Neuron (in vitro differentiated cells): ENCODE measurements at regions not wholly inside any gene's neighbourhood (a gene's known extent, or its start where the extent isn't known, plus 50 kb on each side); places are given as distances from the start of the nearest gene placed in this dataset.
"Not testable (repeated sequence)": the region's sequence is repeated elsewhere in the genome, so short reads cannot be mapped to it uniquely, and the experiment has no call there.

Experiments
- H2AFZ ChIP-seq: one replicate; pipeline ENCODE4 v1.6.1; 2013; ENCODE audit warnings: low read depth, mild to moderate bottlenecking, inconsistent platforms, low read length, moderate library complexity
- H3K27me3 ChIP-seq: one replicate; pipeline ENCODE4 v1.6.1; 2013; ENCODE audit warnings: low read length; ENCODE audit not compliant: insufficient read depth
- H3K36me3 ChIP-seq: one replicate; pipeline ENCODE4 v1.6.1; 2013; ENCODE audit warnings: low read length; ENCODE audit not compliant: insufficient read depth
- H3K4me1 ChIP-seq: one replicate; pipeline ENCODE4 v1.6.1; 2013; ENCODE audit warnings: low read length; ENCODE audit not compliant: insufficient read depth
- H3K4me3 ChIP-seq: 2 replicates; pipeline ENCODE4 v1.5.1; 2013; ENCODE audit warnings: mild to moderate bottlenecking, low read length, moderate library complexity
- H3K9me3 ChIP-seq: one replicate; pipeline ENCODE4 v1.6.1; 2013; ENCODE audit warnings: low read length

- Histone ChIP-seq H3K4me3 (no peak overlapping the region), H3K4me1 (no peaks in the 10 kb centered on the region), H3K36me3 (no peaks in the 10 kb centered on the region), H3K27me3 (no peaks in the 10 kb centered on the region), H3K9me3 (no peaks in the 10 kb centered on the region), H2AFZ (no peak overlapping the region)
These were observed 135.6 kb downstream of the TMEM168 start for GRCh38 chr7:112654322-112655216.

GRCh38 chr7:112665709-112666108 is 124.5 kb downstream of the TMEM168 start:
- Histone ChIP-seq H3K4me3 (no peak overlapping the region), H2AFZ (no peak overlapping the region), H3K27me3 (no peaks in the 10 kb centered on the region), H3K36me3 (no peaks in the 10 kb centered on the region), H3K4me1 (no peaks in the 10 kb centered on the region), H3K9me3 (no peaks in the 10 kb centered on the region)

GRCh38 chr7:112668561-112668960 is 121.6 kb downstream of the TMEM168 start:
- H3K36me3 ChIP-seq, result no peaks in the 10 kb centered on the region
- no peaks in the 10 kb centered on the region for H3K9me3 ChIP-seq
- H3K4me1 ChIP-seq, result no peaks in the 10 kb centered on the region
- H3K4me3 ChIP-seq, result no peak overlapping the region
- H3K27me3 ChIP-seq, result no peaks in the 10 kb centered on the region
- H2AFZ ChIP-seq, result no peak overlapping the region

- Histone ChIP-seq H3K9me3 (no peaks in the 10 kb centered on the region), H2AFZ (no peak overlapping the region), H3K4me3 (no peak overlapping the region), H3K36me3 (no peaks in the 10 kb centered on the region), H3K4me1 (no peaks in the 10 kb centered on the region), H3K27me3 (no peaks in the 10 kb centered on the region)
These were observed 120.9 kb downstream of the TMEM168 start for GRCh38 chr7:112669306-112669705.

GRCh38 chr7:112670193-112670592 is 120.0 kb downstream of the TMEM168 start:
- Histone ChIP-seq H3K36me3 (no peaks in the 10 kb centered on the region), H3K4me1 (no peaks in the 10 kb centered on the region), H2AFZ (no peak overlapping the region), H3K9me3 (no peaks in the 10 kb centered on the region), H3K27me3 (no peaks in the 10 kb centered on the region), H3K4me3 (no peak overlapping the region)

GRCh38 chr7:112678626-112679025 is 111.6 kb downstream of the TMEM168 start:
- H3K27me3 ChIP-seq, result peaks cover 2% of the 10 kb centered on the region
- no peak overlapping the region for H2AFZ ChIP-seq
- H3K36me3 ChIP-seq, result no peaks in the 10 kb centered on the region
- H3K4me1 ChIP-seq, result no peaks in the 10 kb centered on the region
- no peaks in the 10 kb centered on the region for H3K9me3 ChIP-seq
- no peak overlapping the region for H3K4me3 ChIP-seq

GRCh38 chr7:112689466-112690177 is 100.6 kb downstream of the TMEM168 start:
- H2AFZ ChIP-seq, H3K27me3 ChIP-seq, H3K4me3 ChIP-seq, H3K9me3 ChIP-seq, H3K36me3 ChIP-seq, H3K4me1 ChIP-seq: not testable (repeated sequence)

- Histone ChIP-seq H3K4me1 (no peaks in the 10 kb centered on the region), H3K36me3 (no peaks in the 10 kb centered on the region), H2AFZ (no peak overlapping the region), H3K4me3 (no peak overlapping the region), H3K27me3 (no peaks in the 10 kb centered on the region), H3K9me3 (no peaks in the 10 kb centered on the region)
These were observed 97.9 kb downstream of the TMEM168 start for GRCh38 chr7:112692333-112692732.

GRCh38 chr7:112697211-112697610 is 93.0 kb downstream of the TMEM168 start:
- not testable (repeated sequence) for H3K4me3 ChIP-seq, H3K36me3 ChIP-seq, H3K4me1 ChIP-seq, H3K9me3 ChIP-seq, H3K27me3 ChIP-seq, H2AFZ ChIP-seq

- Histone ChIP-seq H2AFZ (no peak overlapping the region), H3K27me3 (no peaks in the 10 kb centered on the region), H3K36me3 (no peaks in the 10 kb centered on the region), H3K4me3 (no peak overlapping the region), H3K9me3 (no peaks in the 10 kb centered on the region), H3K4me1 (no peaks in the 10 kb centered on the region)
These were observed 90.3 kb downstream of the TMEM168 start for GRCh38 chr7:112699725-112700513.

GRCh38 chr7:112701456-112701855 is 88.7 kb downstream of the TMEM168 start:
- Histone ChIP-seq H3K4me1 (no peaks in the 10 kb centered on the region), H3K36me3 (no peaks in the 10 kb centered on the region), H3K27me3 (no peaks in the 10 kb centered on the region), H3K9me3 (no peaks in the 10 kb centered on the region), H2AFZ (no peak overlapping the region), H3K4me3 (no peak overlapping the region)

GRCh38 chr7:112707655-112708054 is 82.5 kb downstream of the TMEM168 start:
- Histone ChIP-seq H3K9me3 (no peaks in the 10 kb centered on the region), H3K4me3 (no peak overlapping the region), H2AFZ (peak overlapping the region; percentile 41)

GRCh38 chr7:112708236-112708635 is 82.0 kb downstream of the TMEM168 start:
- Histone ChIP-seq H3K4me3 (no peak overlapping the region), H3K36me3 (no peaks in the 10 kb centered on the region), H3K9me3 (no peaks in the 10 kb centered on the region), H3K4me1 (peaks cover 7% of the 10 kb centered on the region), H3K27me3 (no peaks in the 10 kb centered on the region), H2AFZ (no peak overlapping the region)

More at GRCh38 chr7:112707655-112708054, 82.5 kb downstream of the TMEM168 start:
- Histone ChIP-seq H3K36me3 (no peaks in the 10 kb centered on the region), H3K4me1 (peaks cover 7% of the 10 kb centered on the region), H3K27me3 (no peaks in the 10 kb centered on the region)
